ENCODE measurements at regions not wholly inside any gene's neighbourhood (a gene's known extent, or its start where the extent isn't known, plus 50 kb on each side); places are given as distances from the start of the nearest gene placed in this dataset.

DNA sequence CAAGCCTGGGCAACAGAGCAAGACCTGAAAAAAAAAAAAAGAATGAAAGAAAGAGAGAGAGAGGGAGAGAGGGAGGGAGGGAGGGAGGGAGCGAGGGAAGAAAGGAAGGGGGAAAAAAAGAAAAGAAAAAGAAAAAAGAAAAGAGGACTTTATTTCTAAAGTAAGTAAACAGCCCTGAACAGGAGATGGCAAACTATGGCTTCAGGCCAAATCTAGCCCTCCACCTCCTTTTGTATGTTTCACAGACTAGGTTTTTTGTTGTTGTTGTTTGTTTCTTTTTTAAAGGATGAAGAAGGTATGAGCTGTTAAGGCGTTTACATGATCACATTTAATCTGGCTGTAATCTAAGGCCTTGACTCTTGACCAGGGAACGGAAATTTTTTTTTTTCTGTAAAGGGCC, 711.1 kb upstream of the NRSN1 start:
- DNase-seq (ENCODE audit: low read depth) = no peak
- H3K4me3 ChIP-seq (ENCODE audit: low read depth, low read length) = no peak overlapping the region
- TF ChIP-seq, protein P1, sequence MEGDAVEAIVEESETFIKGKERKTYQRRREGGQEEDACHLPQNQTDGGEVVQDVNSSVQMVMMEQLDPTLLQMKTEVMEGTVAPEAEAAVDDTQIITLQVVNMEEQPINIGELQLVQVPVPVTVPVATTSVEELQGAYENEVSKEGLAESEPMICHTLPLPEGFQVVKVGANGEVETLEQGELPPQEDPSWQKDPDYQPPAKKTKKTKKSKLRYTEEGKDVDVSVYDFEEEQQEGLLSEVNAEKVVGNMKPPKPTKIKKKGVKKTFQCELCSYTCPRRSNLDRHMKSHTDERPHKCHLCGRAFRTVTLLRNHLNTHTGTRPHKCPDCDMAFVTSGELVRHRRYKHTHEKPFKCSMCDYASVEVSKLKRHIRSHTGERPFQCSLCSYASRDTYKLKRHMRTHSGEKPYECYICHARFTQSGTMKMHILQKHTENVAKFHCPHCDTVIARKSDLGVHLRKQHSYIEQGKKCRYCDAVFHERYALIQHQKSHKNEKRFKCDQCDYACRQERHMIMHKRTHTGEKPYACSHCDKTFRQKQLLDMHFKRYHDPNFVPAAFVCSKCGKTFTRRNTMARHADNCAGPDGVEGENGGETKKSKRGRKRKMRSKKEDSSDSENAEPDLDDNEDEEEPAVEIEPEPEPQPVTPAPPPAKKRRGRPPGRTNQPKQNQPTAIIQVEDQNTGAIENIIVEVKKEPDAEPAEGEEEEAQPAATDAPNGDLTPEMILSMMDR (conservative IDR thresholded peaks at IDR 0.05; ENCODE audit: low read depth, low read length) = no peak

DNA sequence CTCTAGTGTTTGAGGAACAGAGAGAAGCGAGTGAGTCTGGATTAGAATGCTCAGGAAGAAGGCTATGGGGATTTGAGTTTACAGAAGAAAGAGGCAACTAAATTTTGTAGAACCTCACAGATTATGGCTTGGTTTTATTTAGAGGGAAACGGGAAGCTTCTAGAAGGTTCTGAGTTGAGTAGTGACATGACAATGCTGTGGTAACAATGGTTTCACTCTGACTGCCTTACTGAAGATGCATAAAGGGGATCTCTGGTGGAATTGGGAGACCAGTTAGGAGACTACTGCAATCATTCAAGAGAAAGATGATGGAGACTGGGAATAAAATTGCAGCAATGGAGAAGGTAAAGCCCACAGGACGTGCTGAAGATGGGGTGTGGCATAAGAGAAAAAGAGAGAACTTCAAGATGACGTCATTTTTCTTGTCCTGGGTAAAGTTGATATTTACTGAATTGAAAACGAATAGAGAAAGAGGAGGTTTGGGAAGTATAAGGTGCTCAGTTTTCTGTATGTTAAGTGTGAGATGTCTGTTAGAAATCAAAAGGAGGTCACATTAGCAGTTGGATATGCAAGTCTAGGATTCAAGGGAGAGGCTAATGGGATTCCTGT, 710.1 kb upstream of the NRSN1 start:
- TF ChIP-seq, protein P1 (conservative IDR thresholded peaks at IDR 0.05; ENCODE audit: low read depth, low read length) = no peak
- no peak overlapping the region for H3K4me3 ChIP-seq (ENCODE audit: low read depth, low read length)
- no peak for DNase-seq (ENCODE audit: low read depth)

DNA sequence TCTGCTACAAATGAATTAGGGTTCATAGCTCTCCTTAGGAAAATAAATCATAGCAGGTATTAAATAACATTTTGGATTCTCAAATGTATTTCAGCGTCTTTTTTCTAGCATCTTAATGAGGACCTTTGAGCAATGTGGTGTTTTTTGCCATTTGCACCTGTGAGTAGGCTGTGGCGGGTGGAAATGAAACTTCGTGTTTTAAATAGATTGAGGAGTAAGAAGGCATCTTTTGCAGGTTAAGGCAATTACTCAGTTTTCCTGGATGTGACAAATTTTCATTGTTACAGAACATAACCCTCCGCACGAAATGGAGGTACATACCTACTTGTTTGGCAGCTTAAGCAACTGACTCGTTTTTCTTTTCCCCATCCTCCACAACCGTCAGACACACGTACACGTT, 708.9 kb upstream of the NRSN1 start:
- TF ChIP-seq, protein P1 (conservative IDR thresholded peaks at IDR 0.05; ENCODE audit: low read depth, low read length) = no peak
- H3K4me3 ChIP-seq (ENCODE audit: low read depth, low read length) = no peak overlapping the region
- no peak for DNase-seq (ENCODE audit: low read depth)

DNA sequence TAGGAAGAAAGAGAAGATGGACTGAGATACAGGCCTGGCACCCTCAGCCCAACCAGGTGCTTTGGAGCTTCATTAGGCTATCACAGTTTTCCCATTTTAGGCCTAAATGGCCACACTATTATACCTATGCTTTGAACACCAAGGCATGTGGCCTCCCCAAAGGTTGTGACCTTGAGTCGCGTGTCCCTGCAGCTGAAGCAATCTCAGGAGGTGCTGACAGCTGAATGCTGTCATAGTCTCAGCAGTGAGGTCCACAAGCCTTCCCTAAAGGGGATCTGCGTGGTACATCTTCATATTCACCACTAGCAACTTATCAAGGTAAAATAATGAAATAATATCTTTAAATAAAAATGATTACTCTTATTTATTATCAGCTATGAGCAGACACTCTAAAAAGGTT, 707.9 kb upstream of the NRSN1 start:
- no peak for DNase-seq (ENCODE audit: low read depth)
- no peak overlapping the region for H3K4me3 ChIP-seq (ENCODE audit: low read depth, low read length)
- TF ChIP-seq, protein P1 (conservative IDR thresholded peaks at IDR 0.05; ENCODE audit: low read depth, low read length) = no peak

DNA sequence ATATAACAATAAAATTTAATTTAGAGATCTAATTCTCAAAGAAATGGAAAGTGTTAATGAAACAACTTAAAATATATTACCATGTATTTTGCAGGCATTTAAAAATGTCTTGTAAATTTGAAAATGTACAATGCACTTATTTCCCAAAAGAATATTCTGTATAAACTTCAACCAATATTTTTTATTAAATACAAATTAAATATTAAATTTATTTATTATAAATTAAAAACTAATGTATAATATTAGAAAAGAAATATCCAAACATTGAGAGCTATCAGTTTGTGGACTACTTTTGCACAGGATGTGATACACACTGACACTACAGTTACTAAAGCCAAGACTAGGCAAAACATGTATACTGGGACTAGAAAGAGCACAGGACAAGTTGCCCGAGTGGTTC, 707.0 kb upstream of the NRSN1 start:
- no peak overlapping the region for H3K4me3 ChIP-seq (ENCODE audit: low read depth, low read length)
- TF ChIP-seq, protein P1 (conservative IDR thresholded peaks at IDR 0.05; ENCODE audit: low read depth, low read length) = no peak
- no peak for DNase-seq (ENCODE audit: low read depth)

DNA sequence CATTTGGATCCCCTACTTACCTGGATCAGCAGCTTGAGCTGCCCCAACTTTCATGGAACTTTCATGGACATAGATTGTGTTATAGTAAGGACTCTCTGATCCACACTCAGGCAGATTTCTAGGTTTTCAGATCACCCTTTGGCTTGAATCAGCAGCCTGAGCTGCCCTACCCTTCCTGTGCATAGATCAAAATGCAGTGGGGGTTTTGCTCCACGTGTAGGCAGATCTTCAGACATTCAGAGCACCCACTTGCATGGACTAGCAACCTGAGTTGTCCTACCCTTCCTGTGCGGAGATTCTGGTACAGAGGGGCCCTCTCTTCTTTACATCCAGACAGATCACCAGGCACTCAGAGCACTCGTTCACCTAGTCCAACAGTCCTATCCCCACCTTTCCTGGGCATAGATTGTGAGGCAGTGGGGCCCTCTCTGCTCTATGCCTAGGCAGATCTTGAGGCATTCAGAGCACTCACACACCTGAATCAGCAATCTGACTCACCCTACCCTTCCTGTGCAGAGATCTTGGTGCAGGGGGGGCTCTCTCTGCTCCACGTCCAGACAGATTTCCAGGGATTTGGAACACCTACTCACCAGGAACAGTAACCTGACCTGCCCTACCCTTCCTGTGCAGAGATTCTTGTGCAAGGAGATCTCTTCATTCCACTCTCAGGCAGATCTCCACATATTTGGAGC, 705.2 kb upstream of the NRSN1 start:
- TF ChIP-seq, protein P1 (conservative IDR thresholded peaks at IDR 0.05; ENCODE audit: low read depth, low read length) = no peak
- no peak for DNase-seq (ENCODE audit: low read depth)
- H3K4me3 ChIP-seq (ENCODE audit: low read depth, low read length) = no peak overlapping the region

DNA sequence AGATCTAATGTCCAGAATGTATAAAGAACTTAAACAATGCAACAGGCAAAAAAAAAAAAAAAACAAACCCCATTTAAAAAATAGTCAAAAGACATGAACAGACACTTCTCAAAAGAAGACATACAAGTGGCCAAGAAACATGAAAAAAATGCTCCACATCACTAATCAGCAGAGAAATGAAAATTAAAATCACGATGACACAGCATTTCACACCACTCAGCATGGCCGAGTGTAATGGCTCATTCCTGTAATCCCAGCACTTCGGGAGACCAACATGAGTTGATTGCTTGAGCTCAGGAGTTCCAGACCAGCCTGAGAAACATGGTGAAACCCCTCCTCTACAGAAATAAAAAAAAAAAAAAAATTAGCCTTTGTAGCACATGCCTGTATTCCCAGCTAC, 701.4 kb upstream of the NRSN1 start:
- H3K4me3 ChIP-seq (ENCODE audit: low read depth, low read length) = no peak overlapping the region
- no peak for DNase-seq (ENCODE audit: low read depth)
- TF ChIP-seq, protein P1 (conservative IDR thresholded peaks at IDR 0.05; ENCODE audit: low read depth, low read length) = no peak
